H9 (cell line): ENCODE measurements at regions not wholly inside any gene's neighbourhood (a gene's known extent, or its start where the extent isn't known, plus 50 kb on each side); places are given as distances from the start of the nearest gene placed in this dataset.

Experiments used
- DNase-seq: peaks from one replicate; pipeline ENCODE4 v3.0.0-alpha.2; 2017
- H2AFZ ChIP-seq: one replicate; pipeline ENCODE4 v1.6.1; 2013; ENCODE audit warnings: mild to moderate bottlenecking, low read length, control low read depth, moderate library complexity
- H2AK5ac ChIP-seq: 2 replicates; pipeline ENCODE4 v1.6.1; 2013; ENCODE audit warnings: low read length, control low read depth, mixed read lengths; ENCODE audit not compliant: insufficient read length
- H2BK120ac ChIP-seq: one replicate; pipeline ENCODE4 v1.6.1; 2013; ENCODE audit warnings: low read depth, mild to moderate bottlenecking, low read length, control low read depth, inconsistent platforms; ENCODE audit not compliant: poor library complexity, severe bottlenecking
- H2BK12ac ChIP-seq: 2 replicates; pipeline ENCODE4 v1.6.1; 2013; ENCODE audit warnings: low read length, control low read depth, mixed read lengths, low read depth; ENCODE audit not compliant: insufficient read length
- H2BK15ac ChIP-seq: 2 replicates; pipeline ENCODE4 v1.6.1; 2013; ENCODE audit warnings: low read depth, low read length, control low read depth
- H2BK20ac ChIP-seq: one replicate; pipeline ENCODE4 v1.6.1; 2013; ENCODE audit warnings: low read depth, mild to moderate bottlenecking, low read length, control low read depth, inconsistent platforms; ENCODE audit not compliant: poor library complexity, severe bottlenecking
- H2BK5ac ChIP-seq: 2 replicates; pipeline ENCODE4 v1.6.1; 2013; ENCODE audit warnings: low read length, control low read depth, mixed read lengths; ENCODE audit not compliant: insufficient read length
- H3K14ac ChIP-seq: 2 replicates; pipeline ENCODE4 v1.6.1; 2013; ENCODE audit warnings: low read length, control low read depth; ENCODE audit not compliant: insufficient read depth
- H3K18ac ChIP-seq: 2 replicates; pipeline ENCODE4 v1.6.1; 2013; ENCODE audit warnings: low read depth, mild to moderate bottlenecking, mixed read lengths, low read length, control low read depth; ENCODE audit not compliant: insufficient read length
- H3K23ac ChIP-seq: 2 replicates; pipeline ENCODE4 v1.6.1; 2013; ENCODE audit warnings: low read length, control low read depth, mixed read lengths, low read depth; ENCODE audit not compliant: insufficient read length
- H3K23me2 ChIP-seq: 2 replicates; pipeline ENCODE4 v1.6.1; 2013; ENCODE audit warnings: low read depth, mild to moderate bottlenecking, mixed read lengths, low read length, control low read depth; ENCODE audit not compliant: insufficient read length, poor library complexity, severe bottlenecking
- H3K27ac ChIP-seq: 2 replicates; pipeline ENCODE4 v1.5.1; 2013; ENCODE audit warnings: low read length, control low read depth, mixed read lengths, low read depth; ENCODE audit not compliant: insufficient read length
- H3K27me3 ChIP-seq: 2 replicates; pipeline ENCODE4 v1.6.1; 2013; ENCODE audit warnings: low read length, control low read depth, inconsistent platforms; ENCODE audit not compliant: insufficient read depth
- H3K4ac ChIP-seq: 2 replicates; pipeline ENCODE4 v1.6.1; 2013; ENCODE audit warnings: low read depth, mild to moderate bottlenecking, control low read depth, inconsistent platforms, low read length, moderate library complexity
- H3K4me1 ChIP-seq: 2 replicates; pipeline ENCODE4 v1.6.1; 2013; ENCODE audit warnings: low read length, control low read depth, inconsistent platforms; ENCODE audit not compliant: insufficient read depth
- H3K4me2 ChIP-seq: 2 replicates; pipeline ENCODE4 v1.6.1; 2013; ENCODE audit warnings: low read length, control low read depth, mixed read lengths; ENCODE audit not compliant: insufficient read length, insufficient read depth
- H3K56ac ChIP-seq: 2 replicates; pipeline ENCODE4 v1.6.1; 2013; ENCODE audit warnings: low read depth, mild to moderate bottlenecking, mixed read lengths, low read length, control low read depth; ENCODE audit not compliant: insufficient read length
- H3K79me1 ChIP-seq: 2 replicates; pipeline ENCODE4 v1.6.1; 2013; ENCODE audit warnings: low read depth, mild to moderate bottlenecking, moderate library complexity, low read length, control low read depth, inconsistent platforms; ENCODE audit not compliant: insufficient read depth, poor library complexity, severe bottlenecking
- H3K79me2 ChIP-seq: 2 replicates; pipeline ENCODE4 v1.6.1; 2013; ENCODE audit warnings: low read length, control low read depth, inconsistent platforms; ENCODE audit not compliant: insufficient read depth
- H3K9ac ChIP-seq: 2 replicates; pipeline ENCODE4 v1.6.1; 2013; ENCODE audit warnings: low read length, control low read depth, mixed read lengths; ENCODE audit not compliant: insufficient read length; ENCODE audit errors: extremely low read depth
- H3K9me3 ChIP-seq: one replicate; pipeline ENCODE4 v1.6.1; 2013; ENCODE audit warnings: low read depth, low read length, inconsistent platforms; ENCODE audit not compliant: control insufficient read depth
- H3T11ph ChIP-seq: one replicate; pipeline ENCODE4 v1.6.1; 2013; ENCODE audit warnings: mild to moderate bottlenecking, low read length, control low read depth, inconsistent platforms
- H4K20me1 ChIP-seq: one replicate; pipeline ENCODE4 v1.6.1; 2013; ENCODE audit not compliant: control insufficient read depth, insufficient read length, insufficient read depth
- H4K5ac ChIP-seq: 2 replicates; pipeline ENCODE4 v1.6.1; 2013; ENCODE audit warnings: low read depth, mild to moderate bottlenecking, mixed read lengths, low read length, control low read depth; ENCODE audit not compliant: insufficient read length
- H4K8ac ChIP-seq: replicated peaks from 2 replicates; pipeline ENCODE4 v1.6.1; 2013; ENCODE audit warnings: low read length, control low read depth, mixed read lengths, low read depth; ENCODE audit not compliant: insufficient read length
- H4K91ac ChIP-seq: 2 replicates; pipeline ENCODE4 v1.6.1; 2013; ENCODE audit warnings: low read depth, mild to moderate bottlenecking, moderate library complexity, mixed read lengths, low read length, control low read depth; ENCODE audit not compliant: insufficient read length
- H3K27ac Mint-ChIP-seq, 3 experiments: 2 replicates in 2 of 3; 3 replicates in 1 of 3; pipeline ENCODE4 v1.8.0; 2020 to 2021; ENCODE audit warnings: mixed read lengths in 3 of 3, mild to moderate bottlenecking in 1 of 3, moderate library complexity in 1 of 3
- H3K27me3 Mint-ChIP-seq: 2 replicates; pipeline ENCODE4 v1.8.0; 2021; ENCODE audit warnings: low read depth, mild to moderate bottlenecking, moderate library complexity, mixed read lengths
- H3K36me3 Mint-ChIP-seq, 3 experiments: 2 replicates in 2 of 3; 3 replicates in 1 of 3; pipeline ENCODE4 v1.8.0; 2020 to 2021; ENCODE audit warnings: low read depth in 3 of 3, mixed read lengths in 3 of 3; ENCODE audit not compliant: insufficient read depth in 1 of 3
- H3K4me1 Mint-ChIP-seq, 2 experiments: 2 replicates each; pipeline ENCODE4 v1.8.0; 2020; ENCODE audit warnings: mixed read lengths in 2 of 2
- H3K4me3 Mint-ChIP-seq, 2 experiments: 2 replicates in 1 of 2; 3 replicates in 1 of 2; pipeline ENCODE4 v1.8.0; 2020 to 2021; ENCODE audit warnings: mild to moderate bottlenecking in 2 of 2, mixed read lengths in 2 of 2, moderate library complexity in 1 of 2
- H3K9me3 Mint-ChIP-seq, 2 experiments: 2 replicates in 1 of 2; 3 replicates in 1 of 2; pipeline ENCODE4 v1.8.0; 2020; ENCODE audit warnings: mild to moderate bottlenecking in 2 of 2, mixed read lengths in 2 of 2, moderate library complexity in 1 of 2
- WGBS: extraction: QIAGEN DNeasy Blood & Tissue Kit; methylation state at CpG from one replicate; pipeline ENCODE4 v1.1.7; 2013; ENCODE audit warnings: missing lambda C conversion rate, low lambda C conversion rate, mixed read lengths; ENCODE audit not compliant: insufficient read length; ENCODE audit errors: extremely low coverage; 5-methylcytosine and 5-hydroxymethylcytosine counted together
- TF ChIP-seq, protein P1 (sequence below): fragments of 200-600 bp; sonication (generic); conservative IDR thresholded peaks from 3 replicates; pipeline ENCODE4 v1.8.0; 2021; ENCODE audit warnings: antibody characterized with exemption, mild to moderate bottlenecking

- no peaks in the 10 kb centered on the region for H4K20me1 ChIP-seq
- Mint-ChIP-seq H3K9me3 (no peaks in the 10 kb centered on the region; a peak in 1 of 5 replicates), H3K36me3 (no peaks in the 10 kb centered on the region; a peak in 2 of 7 replicates), H3K4me3 (no peak overlapping the region), H3K27me3 (no peaks in the 10 kb centered on the region; the same call in 1 of the 2 replicates), H3K4me1 (peaks cover 0 to 5% of the 10 kb centered on the region in 2 experiments; a peak in 1 of 4 replicates), H3K27ac (no peak overlapping the region)
- H2AFZ ChIP-seq, result no peak overlapping the region
- H2BK120ac ChIP-seq, result no peak overlapping the region
- DNase-seq, result no peak
- no peaks in the 10 kb centered on the region for H3K79me2 ChIP-seq
- H3T11ph ChIP-seq, result no peak overlapping the region
- no peak overlapping the region for H2BK5ac ChIP-seq
- no peak overlapping the region for H4K8ac ChIP-seq
- H4K5ac ChIP-seq, result no peak overlapping the region
- H2BK20ac ChIP-seq, result no peak overlapping the region
- no peaks in the 10 kb centered on the region for H3K23me2 ChIP-seq
- H3K18ac ChIP-seq, result no peak overlapping the region
- H3K56ac ChIP-seq, result no peak overlapping the region
- TF ChIP-seq, protein P1, sequence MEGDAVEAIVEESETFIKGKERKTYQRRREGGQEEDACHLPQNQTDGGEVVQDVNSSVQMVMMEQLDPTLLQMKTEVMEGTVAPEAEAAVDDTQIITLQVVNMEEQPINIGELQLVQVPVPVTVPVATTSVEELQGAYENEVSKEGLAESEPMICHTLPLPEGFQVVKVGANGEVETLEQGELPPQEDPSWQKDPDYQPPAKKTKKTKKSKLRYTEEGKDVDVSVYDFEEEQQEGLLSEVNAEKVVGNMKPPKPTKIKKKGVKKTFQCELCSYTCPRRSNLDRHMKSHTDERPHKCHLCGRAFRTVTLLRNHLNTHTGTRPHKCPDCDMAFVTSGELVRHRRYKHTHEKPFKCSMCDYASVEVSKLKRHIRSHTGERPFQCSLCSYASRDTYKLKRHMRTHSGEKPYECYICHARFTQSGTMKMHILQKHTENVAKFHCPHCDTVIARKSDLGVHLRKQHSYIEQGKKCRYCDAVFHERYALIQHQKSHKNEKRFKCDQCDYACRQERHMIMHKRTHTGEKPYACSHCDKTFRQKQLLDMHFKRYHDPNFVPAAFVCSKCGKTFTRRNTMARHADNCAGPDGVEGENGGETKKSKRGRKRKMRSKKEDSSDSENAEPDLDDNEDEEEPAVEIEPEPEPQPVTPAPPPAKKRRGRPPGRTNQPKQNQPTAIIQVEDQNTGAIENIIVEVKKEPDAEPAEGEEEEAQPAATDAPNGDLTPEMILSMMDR, result no peak
- no peaks in the 10 kb centered on the region for H3K79me1 ChIP-seq
- no peaks in the 10 kb centered on the region for H3K4me1 ChIP-seq
- H3K4me2 ChIP-seq, result no peak overlapping the region
- no peak overlapping the region for H4K91ac ChIP-seq
- H3K14ac ChIP-seq, result no peak overlapping the region
- no peak overlapping the region for H3K9ac ChIP-seq
- H3K9me3 ChIP-seq, result no peaks in the 10 kb centered on the region
- no peak overlapping the region for H2BK15ac ChIP-seq
- no peak overlapping the region for H3K4ac ChIP-seq
- no CpG with 5 or more reads among the region's 4 CpGs for WGBS
- no peak overlapping the region for H3K23ac ChIP-seq
- H2AK5ac ChIP-seq, result no peak overlapping the region
- H3K27ac ChIP-seq, result no peak overlapping the region
- no peaks in the 10 kb centered on the region for H3K27me3 ChIP-seq
- no peak overlapping the region for H2BK12ac ChIP-seq
These were observed 508.3 kb downstream of the NPIPA7 start for GRCh38 chr16:16887193-16887592.
